Naive thymus-derived CD4-positive, alpha-beta T cell (primary cell): ENCODE measurements at regions not wholly inside any gene's neighbourhood (a gene's known extent, or its start where the extent isn't known, plus 50 kb on each side); places are given as distances from the start of the nearest gene placed in this dataset.
"Not testable (repeated sequence)": the region's sequence is repeated elsewhere in the genome, so short reads cannot be mapped to it uniquely, and the experiment has no call there.

Experiments
- ATAC-seq: fragments of 150-1000 bp; cut with Tn5 transposase; 2 replicates; pipeline ENCODE4 v1.10.0; 2021; ENCODE audit warnings: mild to moderate bottlenecking, moderate library complexity
- CTCF ChIA-PET: fragments of 350-600 bp; sonication (Branson Sonifier 250); formaldehyde crosslinking; loops from one replicate; lab custom pipeline; 2021; ENCODE audit warnings: antibody characterized with exemption; lab: Charles Lee
- POLR2A ChIA-PET: fragments of 350-600 bp; sonication (Branson Sonifier 250); formaldehyde crosslinking; loops from one replicate; lab custom pipeline; 2021; ENCODE audit warnings: antibody characterized with exemption, inconsistent platforms; lab: Charles Lee
- DNase-seq, 9 donors: peaks; one replicate each; pipeline versions ENCODE4 v3.0.0 to v3.0.0-alpha.2; 2020 to 2022; ENCODE audit warnings: mixed read lengths in 1 of 9
- H3K27ac ChIP-seq: one replicate; pipeline ENCODE4 v1.7.0; 2013; ENCODE audit warnings: mild to moderate bottlenecking, low read depth, low read length, moderate library complexity
- H3K27me3 ChIP-seq, 2 donors: one replicate each; pipeline ENCODE4 v1.7.0; 2013; ENCODE audit warnings: low read length in 2 of 2, mild to moderate bottlenecking in 2 of 2, moderate library complexity in 2 of 2; ENCODE audit not compliant: control insufficient read depth in 2 of 2, insufficient read depth in 2 of 2
- H3K36me3 ChIP-seq, 3 experiments: 1 replicate in 2 of 3; 2 replicates in 1 of 3; pipeline ENCODE4 v1.7.0; 2013; ENCODE audit warnings: low read length in 3 of 3, mild to moderate bottlenecking in 3 of 3, moderate library complexity in 1 of 3; ENCODE audit not compliant: insufficient read depth in 3 of 3, control insufficient read depth in 2 of 3
- H3K4me1 ChIP-seq, 2 donors: one replicate each; pipeline ENCODE4 v1.7.0; 2013; ENCODE audit warnings: low read length in 2 of 2, mild to moderate bottlenecking in 2 of 2, moderate library complexity in 1 of 2; ENCODE audit not compliant: control insufficient read depth in 2 of 2, insufficient read depth in 2 of 2
- H3K4me3 ChIP-seq: 2 replicates; pipeline ENCODE4 v1.7.0; 2013; ENCODE audit warnings: mild to moderate bottlenecking, low read length
- H3K9me3 ChIP-seq, 3 experiments: 1 replicate in 2 of 3; 2 replicates in 1 of 3; pipeline ENCODE4 v1.7.0; 2013; ENCODE audit warnings: low read length in 3 of 3; ENCODE audit not compliant: control insufficient read depth in 2 of 3
- H3K27ac Mint-ChIP-seq, 9 donors: one replicate each; pipeline ENCODE4 v1.8.0; 2020 to 2022; ENCODE audit warnings: mixed read lengths in 9 of 9, mild to moderate bottlenecking in 8 of 9, moderate library complexity in 5 of 9, inconsistent platforms in 2 of 9
- H3K27me3 Mint-ChIP-seq, 5 donors: one replicate each; pipeline ENCODE4 v1.8.0; 2021 to 2022; ENCODE audit warnings: mixed read lengths in 5 of 5, mild to moderate bottlenecking in 1 of 5
- H3K36me3 Mint-ChIP-seq, 5 donors: one replicate each; pipeline ENCODE4 v1.8.0; 2020 to 2022; ENCODE audit warnings: mixed read lengths in 5 of 5, mild to moderate bottlenecking in 3 of 5, inconsistent platforms in 1 of 5
- H3K4me1 Mint-ChIP-seq, 7 donors: one replicate each; pipeline ENCODE4 v1.8.0; 2020 to 2022; ENCODE audit warnings: mixed read lengths in 7 of 7, mild to moderate bottlenecking in 3 of 7, inconsistent platforms in 1 of 7
- H3K4me3 Mint-ChIP-seq, 10 donors: one replicate each; pipeline ENCODE4 v1.8.0; 2020 to 2022; ENCODE audit warnings: mild to moderate bottlenecking in 10 of 10, mixed read lengths in 10 of 10, moderate library complexity in 6 of 10, inconsistent platforms in 2 of 10
- H3K9me3 Mint-ChIP-seq, 11 donors: one replicate each; pipeline ENCODE4 v1.8.0; 2020 to 2022; ENCODE audit warnings: mixed read lengths in 11 of 11, mild to moderate bottlenecking in 4 of 11, inconsistent platforms in 1 of 11, moderate library complexity in 1 of 11
- intact Hi-C, 2 donors: fragments of 100-400 bp; cut with micrococcal nuclease; formaldehyde crosslinking; loops; one replicate each; pipeline ENCODE4 v1.15.1; 2023

- CTCF ChIA-PET, H3K27ac Mint-ChIP-seq, H3K9me3 Mint-ChIP-seq, DNase-seq, intact Hi-C loops, H3K9me3 ChIP-seq, H3K36me3 ChIP-seq, H3K4me3 ChIP-seq, H3K27ac ChIP-seq, H3K4me3 Mint-ChIP-seq, H3K4me1 ChIP-seq, H3K36me3 Mint-ChIP-seq, H3K4me1 Mint-ChIP-seq, H3K27me3 ChIP-seq, POLR2A ChIA-PET, ATAC-seq: not testable (repeated sequence)
- peaks cover 0 to 14% (median 5%) of the 10 kb centered on the region in 5 donors for H3K27me3 Mint-ChIP-seq
These were observed 213.2 kb downstream of the BANP start for GRCh38 chr16:88164196-88165039.

- CTCF ChIA-PET, H3K27ac ChIP-seq, H3K36me3 Mint-ChIP-seq, H3K4me3 ChIP-seq, H3K9me3 Mint-ChIP-seq, POLR2A ChIA-PET, DNase-seq, H3K4me1 Mint-ChIP-seq, H3K4me3 Mint-ChIP-seq, H3K4me1 ChIP-seq, H3K36me3 ChIP-seq, H3K27me3 ChIP-seq, H3K27ac Mint-ChIP-seq, H3K9me3 ChIP-seq, intact Hi-C loops, ATAC-seq: not testable (repeated sequence)
- peaks cover under 1 to 15% (median 7%) of the 10 kb centered on the region in 5 donors for H3K27me3 Mint-ChIP-seq
These were observed 213.9 kb downstream of the BANP start for GRCh38 chr16:88165040-88165544.

DNA sequence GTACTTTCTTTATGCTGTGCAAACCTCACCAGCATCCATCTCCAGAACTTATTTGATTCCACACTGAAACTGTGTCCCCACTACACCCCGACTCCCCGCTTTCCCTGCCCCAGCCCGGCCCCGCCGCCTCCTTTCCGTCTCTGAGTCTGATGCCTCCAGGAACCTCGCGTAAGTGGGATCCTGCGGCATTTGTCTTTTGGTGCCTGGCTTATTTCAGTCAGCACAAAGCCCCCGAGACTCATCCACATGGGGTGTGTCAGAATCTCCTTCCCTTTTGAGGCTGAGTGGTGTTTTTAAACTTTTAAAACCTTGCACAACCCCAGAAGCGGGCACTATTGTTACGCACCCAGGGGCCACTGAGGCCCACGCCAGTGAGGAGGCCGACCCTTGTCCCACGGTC is 214.4 kb downstream of the BANP start:
- DNase-seq, intact Hi-C loops: not testable (repeated sequence)

GRCh38 chr16:88166209-88166773 is 215.1 kb downstream of the BANP start:
- H3K9me3 Mint-ChIP-seq, DNase-seq, CTCF ChIA-PET, H3K4me3 ChIP-seq, H3K27ac Mint-ChIP-seq, H3K4me3 Mint-ChIP-seq, ATAC-seq, intact Hi-C loops, H3K4me1 Mint-ChIP-seq, H3K36me3 ChIP-seq, POLR2A ChIA-PET, H3K4me1 ChIP-seq, H3K9me3 ChIP-seq, H3K36me3 Mint-ChIP-seq, H3K27ac ChIP-seq, H3K27me3 ChIP-seq: not testable (repeated sequence)
- H3K27me3 Mint-ChIP-seq = peaks cover 5 to 19% (median 14%) of the 10 kb centered on the region in 5 donors

More for the DNA sequence above, 214.4 kb downstream of the BANP start:
- H3K36me3 ChIP-seq, CTCF ChIA-PET, H3K27me3 ChIP-seq, H3K27ac ChIP-seq, H3K4me3 Mint-ChIP-seq, H3K4me1 Mint-ChIP-seq, H3K9me3 ChIP-seq, H3K36me3 Mint-ChIP-seq, H3K27ac Mint-ChIP-seq, H3K4me3 ChIP-seq, POLR2A ChIA-PET, ATAC-seq, H3K9me3 Mint-ChIP-seq, H3K4me1 ChIP-seq: not testable (repeated sequence)
- H3K27me3 Mint-ChIP-seq = peaks cover 5 to 19% (median 12%) of the 10 kb centered on the region in 5 donors

DNA sequence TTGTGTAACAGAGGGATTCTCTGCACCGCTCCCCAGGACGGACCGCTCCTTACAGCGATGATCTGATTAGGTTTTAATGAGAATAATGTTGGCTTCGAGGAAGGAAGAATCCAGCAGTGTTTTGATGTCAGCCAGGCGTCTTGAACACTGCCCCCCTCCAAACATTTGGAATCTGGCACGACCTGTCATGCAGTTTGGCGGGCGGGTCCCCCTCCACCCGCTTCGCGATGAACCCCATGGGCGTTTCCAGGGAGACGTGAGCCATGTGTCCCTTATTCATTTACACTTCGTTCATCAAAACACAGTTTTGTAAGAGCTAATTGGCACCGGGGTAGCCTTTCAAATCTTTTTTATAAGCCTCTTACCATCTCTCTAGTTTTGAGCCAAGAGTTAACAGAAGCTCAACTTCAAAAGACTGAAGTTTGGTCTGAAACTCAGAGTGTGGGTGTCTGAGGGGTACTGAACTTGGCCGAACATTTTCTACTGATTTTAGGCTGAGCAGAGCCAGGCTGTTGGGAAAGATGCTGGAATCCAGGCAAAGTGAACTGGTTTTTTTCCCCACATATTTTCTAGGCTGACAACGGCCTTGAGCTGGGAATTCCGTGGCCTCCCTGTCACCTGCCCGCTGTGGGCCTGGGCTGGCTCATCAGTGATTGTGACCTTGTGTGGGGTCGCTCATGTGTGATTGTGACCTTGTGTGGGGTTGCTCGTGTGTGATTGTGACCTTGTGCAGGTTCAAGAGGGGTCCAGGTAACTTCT is 214.8 kb upstream of the ZNF469 start:
- H3K27ac ChIP-seq, H3K27ac Mint-ChIP-seq, H3K4me3 Mint-ChIP-seq, ATAC-seq, H3K9me3 ChIP-seq, H3K27me3 ChIP-seq, H3K4me1 ChIP-seq, CTCF ChIA-PET, POLR2A ChIA-PET, H3K36me3 ChIP-seq, intact Hi-C loops, H3K4me3 ChIP-seq, H3K4me1 Mint-ChIP-seq, DNase-seq: not testable (repeated sequence)
- Mint-ChIP-seq H3K9me3 (peaks cover 1 to 17% (median 10%) of the 10 kb centered on the region in 11 donors), H3K36me3 (peaks cover 0 to 14% (median 0%) of the 10 kb centered on the region in 5 donors), H3K27me3 (peaks cover 8 to 33% (median 31%) of the 10 kb centered on the region in 5 donors)

DNA sequence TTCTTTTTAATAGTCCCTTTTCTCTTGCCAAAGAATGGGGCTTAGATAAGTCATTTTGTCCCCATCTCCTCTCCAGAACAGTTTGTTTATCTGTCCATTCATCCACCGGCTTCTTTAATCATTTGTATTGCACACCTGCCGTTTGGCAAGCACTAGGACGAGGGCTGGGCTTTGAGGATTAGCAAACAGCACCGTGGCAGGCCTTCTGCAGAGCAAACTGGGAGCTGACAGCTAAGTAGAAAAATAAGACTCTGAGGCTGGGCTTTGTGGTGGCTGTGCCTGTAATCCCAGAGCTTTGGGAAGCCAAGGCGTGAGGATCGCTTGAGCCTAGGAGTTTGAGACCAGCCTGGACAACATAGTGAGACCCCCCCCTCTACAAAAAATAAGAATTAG is 214.2 kb upstream of the ZNF469 start:
- H3K36me3 Mint-ChIP-seq = peaks cover 0 to 14% (median 0%) of the 10 kb centered on the region in 5 donors
- POLR2A ChIA-PET, DNase-seq, H3K4me3 ChIP-seq, intact Hi-C loops, H3K27me3 ChIP-seq, H3K4me1 ChIP-seq, H3K4me3 Mint-ChIP-seq, ATAC-seq, H3K36me3 ChIP-seq, H3K27ac Mint-ChIP-seq, H3K4me1 Mint-ChIP-seq, H3K27ac ChIP-seq, H3K9me3 ChIP-seq, CTCF ChIA-PET: not testable (repeated sequence)
- H3K9me3 Mint-ChIP-seq = peaks cover 3 to 20% (median 12%) of the 10 kb centered on the region in 11 donors
- peaks cover 10 to 33% (median 28%) of the 10 kb centered on the region in 5 donors for H3K27me3 Mint-ChIP-seq
